PFSK-1 (cell line): ENCODE measurements at regions not wholly inside any gene's neighbourhood (a gene's known extent, or its start where the extent isn't known, plus 50 kb on each side); places are given as distances from the start of the nearest gene placed in this dataset.

ENCODE experiments used
- FOXP2 ChIP-seq: optimal IDR thresholded peaks from 2 replicates; pipeline ENCODE3; 2011; ENCODE audit warnings: borderline replicate concordance, control low read depth, inconsistent platforms; ENCODE audit not compliant: insufficient read depth; ENCODE audit errors: extremely low read length, extremely low read depth
- POLR2AphosphoS5 ChIP-seq: IDR thresholded peaks from 2 replicates; pipeline ENCODE4 v1.6.1; 2012; ENCODE audit warnings: low read depth, mild to moderate bottlenecking, control low read depth, low read length, moderate library complexity
- REST ChIP-seq, 2 experiments: IDR thresholded peaks; 2 replicates each; pipeline versions ENCODE4 v1.6.1 to v1.8.0; 2011 to 2012; ENCODE audit warnings: low read depth in 2 of 2, low read length in 2 of 2, control low read depth in 1 of 2, inconsistent platforms in 1 of 2, mild to moderate bottlenecking in 1 of 2, moderate library complexity in 1 of 2; ENCODE audit not compliant: insufficient read depth in 1 of 2
- SIN3A ChIP-seq: IDR thresholded peaks from 2 replicates; pipeline ENCODE4 v1.6.1; 2012; ENCODE audit warnings: mild to moderate bottlenecking, low read length, moderate library complexity, borderline replicate concordance; ENCODE audit not compliant: insufficient read depth
- TAF1 ChIP-seq: IDR thresholded peaks from 2 replicates; pipeline ENCODE4 v1.6.1; 2012; ENCODE audit warnings: low read length, control low read depth, borderline replicate concordance; ENCODE audit not compliant: insufficient read depth

DNA sequence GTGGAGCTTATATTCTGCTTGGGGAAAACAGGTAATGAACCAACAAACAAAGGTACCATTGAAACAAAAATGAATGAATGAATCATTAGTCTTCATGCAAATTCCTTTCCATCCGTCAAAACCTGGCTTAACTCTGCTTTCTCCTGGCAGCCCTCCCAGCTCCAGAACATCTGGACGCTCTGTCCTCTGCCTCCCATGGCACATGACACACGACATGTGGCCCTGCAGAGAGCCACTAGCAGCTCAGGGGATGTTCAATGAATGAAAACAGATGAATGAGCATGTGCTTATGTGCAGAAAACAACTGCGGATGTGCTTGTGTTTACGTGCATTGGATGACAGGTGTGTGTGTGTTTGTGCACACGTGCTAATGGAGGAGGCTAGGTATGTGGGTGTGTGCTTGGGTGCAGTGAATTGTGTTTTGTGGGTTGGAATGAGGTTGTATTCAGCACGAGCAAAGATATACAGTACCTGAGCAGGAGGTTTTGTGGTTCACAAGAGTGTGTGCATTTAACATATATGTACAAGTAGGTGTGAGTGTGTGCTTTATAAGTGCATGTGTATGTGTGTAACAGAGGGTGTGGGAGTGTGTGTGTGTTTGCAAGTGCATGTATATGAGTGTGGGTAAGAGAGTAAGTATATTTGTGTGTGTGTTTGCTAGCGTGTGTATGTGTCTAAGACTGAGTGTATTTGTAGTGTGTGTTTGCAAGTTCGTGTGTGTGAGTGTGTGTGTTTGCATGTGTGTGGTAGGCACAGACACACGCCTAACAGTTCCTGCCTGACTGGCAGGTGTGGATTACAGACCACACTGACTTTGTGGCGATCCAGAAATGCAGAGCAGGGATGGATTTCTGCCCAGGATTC lies 374.1 kb upstream of the SULF2 start:
- TF ChIP-seq POLR2AphosphoS5 (no peak), SIN3A (no peak), FOXP2 (no peak), TAF1 (no peak), REST (IDR thresholded peaks at IDR 0.05; ENCODE audit: insufficient read depth in 1 of 2, low read depth in 2 of 2, low read length in 2 of 2) (no peak)

- TF ChIP-seq FOXP2: no peak
- TF ChIP-seq POLR2AphosphoS5: no peak
- no peak for TF ChIP-seq SIN3A
- no peak for TF ChIP-seq REST (IDR thresholded peaks at IDR 0.05; ENCODE audit: insufficient read depth in 1 of 2, low read depth in 2 of 2, low read length in 2 of 2)
- no peak for TF ChIP-seq TAF1
Measured at GRCh38 chr20:48158014-48158413, 372.7 kb upstream of the SULF2 start.

DNA sequence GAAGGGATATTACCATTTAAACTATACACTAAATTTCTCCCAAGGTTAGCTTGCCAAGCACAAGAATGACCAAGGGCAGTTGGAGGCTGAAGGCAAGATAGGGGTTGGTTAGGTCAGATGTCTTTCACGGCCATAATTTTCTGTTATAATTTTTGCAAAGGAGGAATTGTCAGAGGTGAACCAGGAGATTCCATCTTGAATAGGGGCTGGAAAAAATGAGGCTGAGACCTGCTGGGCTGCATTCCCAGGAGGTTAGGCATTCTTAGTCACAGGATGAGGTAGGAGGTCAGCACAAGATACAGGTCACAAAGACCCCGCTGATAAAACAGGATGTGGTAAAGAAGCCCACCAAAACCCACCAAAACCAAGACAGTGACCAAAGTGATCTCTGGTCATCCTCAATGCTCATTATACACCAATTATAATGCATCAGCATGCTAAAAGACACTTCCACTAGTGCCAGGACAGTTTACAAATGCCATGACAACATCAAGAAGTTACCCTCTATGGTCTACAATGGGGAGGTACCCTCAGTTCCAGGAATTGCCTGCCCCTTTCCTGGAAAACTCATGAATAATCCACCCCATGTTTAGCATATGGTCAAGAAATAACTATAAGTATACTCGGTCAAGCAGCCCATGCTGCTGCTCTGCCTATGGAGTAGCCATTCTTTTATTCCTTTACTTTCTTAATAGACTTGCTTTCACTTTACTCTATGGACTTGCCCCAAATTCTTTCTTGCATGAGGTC lies 371.8 kb upstream of the SULF2 start:
- no peak for TF ChIP-seq SIN3A

- no peak for TF ChIP-seq TAF1
- no peak for TF ChIP-seq FOXP2
- no peak for TF ChIP-seq REST (IDR thresholded peaks at IDR 0.05; ENCODE audit: insufficient read depth in 1 of 2, low read depth in 2 of 2, low read length in 2 of 2)
- TF ChIP-seq POLR2AphosphoS5: no peak
- TF ChIP-seq SIN3A: no peak
Measured at GRCh38 chr20:48156521-48156920, 371.2 kb upstream of the SULF2 start.

- TF ChIP-seq REST (IDR thresholded peaks at IDR 0.05; ENCODE audit: insufficient read depth in 1 of 2, low read depth in 2 of 2, low read length in 2 of 2): no peak
- TF ChIP-seq FOXP2: no peak
- no peak for TF ChIP-seq SIN3A
- TF ChIP-seq TAF1: no peak
- no peak for TF ChIP-seq POLR2AphosphoS5
Measured at GRCh38 chr20:48155268-48155667, 370.0 kb upstream of the SULF2 start.
